Astrocyte (in vitro differentiated cells and primary cell): ENCODE measurements at regions not wholly inside any gene's neighbourhood (a gene's known extent, or its start where the extent isn't known, plus 50 kb on each side); places are given as distances from the start of the nearest gene placed in this dataset.
"Not testable (repeated sequence)": the region's sequence is repeated elsewhere in the genome, so short reads cannot be mapped to it uniquely, and the experiment has no call there.

Experiments used
- DNase-seq: peaks from one replicate; pipeline ENCODE4 v3.0.0-alpha.2; 2010; ENCODE audit warnings: low read depth
- FAIRE-seq: peaks from 2 replicates; lab custom pipeline; 2011; peaks lifted over from hg19 to GRCh38; lab: Jason Lieb, UNC
- H2AFZ ChIP-seq: 2 replicates; pipeline ENCODE4 v1.6.0; 2012; ENCODE audit warnings: low read depth, low read length, inconsistent platforms
- H3K27ac ChIP-seq: 2 replicates; pipeline ENCODE4 v1.5.1; 2011; ENCODE audit warnings: low read depth, low read length, inconsistent platforms
- H3K27me3 ChIP-seq: 2 replicates; pipeline ENCODE4 v1.6.0; 2011; ENCODE audit warnings: low read length, inconsistent platforms; ENCODE audit not compliant: insufficient read depth
- H3K36me3 ChIP-seq: 2 replicates; pipeline ENCODE4 v1.5.1; 2011; ENCODE audit warnings: low read length, inconsistent platforms; ENCODE audit not compliant: insufficient read depth
- H3K4me1 ChIP-seq: 2 replicates; pipeline ENCODE4 v1.5.1; 2011; ENCODE audit warnings: low read length, inconsistent platforms; ENCODE audit not compliant: insufficient read depth
- H3K4me2 ChIP-seq: 2 replicates; pipeline ENCODE4 v1.6.0; 2012; ENCODE audit warnings: low read length, inconsistent platforms
- H3K4me3 ChIP-seq: 2 replicates; pipeline ENCODE4 v1.5.1; 2011; ENCODE audit warnings: low read depth, mild to moderate bottlenecking, low read length, inconsistent platforms; ENCODE audit not compliant: insufficient read depth
- H3K79me2 ChIP-seq: 2 replicates; pipeline ENCODE4 v1.6.0; 2012; ENCODE audit warnings: mild to moderate bottlenecking, low read length, inconsistent platforms; ENCODE audit not compliant: insufficient read depth
- H3K9ac ChIP-seq: 2 replicates; pipeline ENCODE4 v1.6.0; 2012; ENCODE audit warnings: mild to moderate bottlenecking, low read length, inconsistent platforms
- H3K9me3 ChIP-seq: 2 replicates; pipeline ENCODE4 v1.5.1; 2012; ENCODE audit warnings: low read depth, mild to moderate bottlenecking, low read length, inconsistent platforms; ENCODE audit not compliant: insufficient read depth
- H4K20me1 ChIP-seq: 2 replicates; pipeline ENCODE4 v1.6.0; 2012; ENCODE audit warnings: low read length, inconsistent platforms; ENCODE audit not compliant: insufficient read depth
- H3K27ac Mint-ChIP-seq: one replicate; pipeline ENCODE4 v1.8.0; 2021; ENCODE audit warnings: mild to moderate bottlenecking, mixed read lengths; ENCODE audit not compliant: unreplicated experiment
- H3K27me3 Mint-ChIP-seq: one replicate; pipeline ENCODE4 v1.8.0; 2021; ENCODE audit warnings: low read depth, mixed read lengths; ENCODE audit not compliant: unreplicated experiment
- H3K36me3 Mint-ChIP-seq: one replicate; pipeline ENCODE4 v1.8.0; 2021; ENCODE audit warnings: low read depth, mixed read lengths; ENCODE audit not compliant: unreplicated experiment
- H3K4me1 Mint-ChIP-seq: one replicate; pipeline ENCODE4 v1.8.0; 2021; ENCODE audit warnings: low read depth, mixed read lengths; ENCODE audit not compliant: unreplicated experiment
- H3K4me3 Mint-ChIP-seq: one replicate; pipeline ENCODE4 v1.8.0; 2021; ENCODE audit warnings: mild to moderate bottlenecking, moderate library complexity, mixed read lengths; ENCODE audit not compliant: unreplicated experiment
- H3K9me3 Mint-ChIP-seq: one replicate; pipeline ENCODE4 v1.8.0; 2021; ENCODE audit warnings: mild to moderate bottlenecking, mixed read lengths; ENCODE audit not compliant: unreplicated experiment
- EZH2 ChIP-seq: IDR thresholded peaks from 2 replicates; pipeline ENCODE4 v1.6.1; 2012; ENCODE audit warnings: mild to moderate bottlenecking, low read length, inconsistent platforms; ENCODE audit not compliant: insufficient read depth
- TF ChIP-seq, protein P1 (sequence below): IDR thresholded peaks from 2 replicates; pipeline ENCODE4 v1.5.1; 2011; ENCODE audit warnings: low read depth, mild to moderate bottlenecking, inconsistent platforms, low read length, moderate library complexity; ENCODE audit not compliant: insufficient read depth

DNA sequence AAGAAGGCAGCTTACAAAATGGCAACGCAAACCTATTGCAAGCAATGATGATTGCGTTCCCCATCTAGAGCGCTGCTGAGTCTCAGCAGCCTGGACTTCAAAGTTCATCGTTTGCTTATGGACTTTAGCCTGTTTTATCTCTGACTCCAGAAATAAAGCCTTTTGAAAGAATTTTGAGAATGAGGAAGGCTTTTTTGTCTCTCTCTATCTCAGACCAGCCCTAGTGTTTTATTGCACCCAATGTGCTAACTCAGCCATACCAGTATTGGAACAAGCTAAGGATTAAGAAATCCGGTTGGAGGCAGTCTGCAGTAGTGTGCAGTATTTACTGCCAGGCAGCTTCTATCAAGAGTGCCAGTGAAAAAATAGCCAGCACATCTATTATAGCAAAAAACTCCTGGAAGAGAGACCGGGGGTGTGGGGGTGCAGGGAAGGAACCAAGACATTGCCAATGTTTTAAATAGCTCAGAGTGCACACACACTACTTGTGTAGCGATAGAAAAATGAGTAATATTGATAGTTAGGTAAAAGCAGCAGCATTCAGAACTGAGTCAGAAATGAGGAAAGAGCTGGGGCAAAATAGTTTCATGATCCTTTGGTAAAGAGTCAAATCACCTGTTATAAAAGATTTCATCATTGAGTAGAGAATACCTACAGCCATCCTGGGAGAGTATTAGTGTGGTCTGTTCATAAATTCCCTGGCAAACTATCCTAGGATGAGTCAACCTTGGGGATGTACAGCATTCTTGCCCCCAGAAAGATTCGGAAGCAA, 219.0 kb downstream of the ZNF608 start:
- Histone ChIP-seq H3K4me3 (no peak overlapping the region), H3K27me3 (no peaks in the 10 kb centered on the region), H3K27ac (no peak overlapping the region), H3K79me2 (no peaks in the 10 kb centered on the region), H3K9ac (no peak overlapping the region), H2AFZ (no peak overlapping the region), H3K4me2 (peak overlapping the region; percentile 8), H3K4me1 (no peaks in the 10 kb centered on the region), H3K36me3 (no peaks in the 10 kb centered on the region), H4K20me1 (no peaks in the 10 kb centered on the region), H3K9me3 (no peaks in the 10 kb centered on the region)
- H3K27me3 Mint-ChIP-seq, result peaks cover 3% of the 10 kb centered on the region
- H3K36me3 Mint-ChIP-seq, result no peaks in the 10 kb centered on the region
- peaks cover 9% of the 10 kb centered on the region for H3K9me3 Mint-ChIP-seq
- FAIRE-seq (no peak), DNase-seq (peak; percentile 72)
- TF ChIP-seq, protein P1, sequence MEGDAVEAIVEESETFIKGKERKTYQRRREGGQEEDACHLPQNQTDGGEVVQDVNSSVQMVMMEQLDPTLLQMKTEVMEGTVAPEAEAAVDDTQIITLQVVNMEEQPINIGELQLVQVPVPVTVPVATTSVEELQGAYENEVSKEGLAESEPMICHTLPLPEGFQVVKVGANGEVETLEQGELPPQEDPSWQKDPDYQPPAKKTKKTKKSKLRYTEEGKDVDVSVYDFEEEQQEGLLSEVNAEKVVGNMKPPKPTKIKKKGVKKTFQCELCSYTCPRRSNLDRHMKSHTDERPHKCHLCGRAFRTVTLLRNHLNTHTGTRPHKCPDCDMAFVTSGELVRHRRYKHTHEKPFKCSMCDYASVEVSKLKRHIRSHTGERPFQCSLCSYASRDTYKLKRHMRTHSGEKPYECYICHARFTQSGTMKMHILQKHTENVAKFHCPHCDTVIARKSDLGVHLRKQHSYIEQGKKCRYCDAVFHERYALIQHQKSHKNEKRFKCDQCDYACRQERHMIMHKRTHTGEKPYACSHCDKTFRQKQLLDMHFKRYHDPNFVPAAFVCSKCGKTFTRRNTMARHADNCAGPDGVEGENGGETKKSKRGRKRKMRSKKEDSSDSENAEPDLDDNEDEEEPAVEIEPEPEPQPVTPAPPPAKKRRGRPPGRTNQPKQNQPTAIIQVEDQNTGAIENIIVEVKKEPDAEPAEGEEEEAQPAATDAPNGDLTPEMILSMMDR, result no peak
- no peak for TF ChIP-seq EZH2
- no peak overlapping the region for H3K4me3 Mint-ChIP-seq
- peaks cover 19% of the 10 kb centered on the region for H3K4me1 Mint-ChIP-seq
- H3K27ac Mint-ChIP-seq, result no peak overlapping the region

DNA sequence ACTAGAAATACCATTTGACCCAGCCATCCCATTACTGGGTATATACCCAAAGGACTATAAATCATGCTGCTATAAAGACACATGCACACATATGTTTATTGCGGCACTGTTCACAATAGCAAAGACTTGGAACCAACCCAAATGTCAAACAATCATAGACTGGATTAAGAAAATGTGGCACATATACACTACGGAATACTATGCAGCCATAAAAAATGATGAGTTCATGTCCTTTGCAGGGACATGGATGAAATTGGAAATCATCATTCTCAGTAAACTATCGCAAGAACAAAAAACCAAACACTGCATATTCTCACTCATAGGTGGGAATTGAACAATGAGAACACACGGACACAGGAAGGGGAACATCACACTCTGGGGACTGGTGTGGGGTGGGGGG, 220.4 kb downstream of the ZNF608 start:
- peaks cover 19% of the 10 kb centered on the region for H3K4me1 Mint-ChIP-seq
- FAIRE-seq, result not testable (repeated sequence)

DNA sequence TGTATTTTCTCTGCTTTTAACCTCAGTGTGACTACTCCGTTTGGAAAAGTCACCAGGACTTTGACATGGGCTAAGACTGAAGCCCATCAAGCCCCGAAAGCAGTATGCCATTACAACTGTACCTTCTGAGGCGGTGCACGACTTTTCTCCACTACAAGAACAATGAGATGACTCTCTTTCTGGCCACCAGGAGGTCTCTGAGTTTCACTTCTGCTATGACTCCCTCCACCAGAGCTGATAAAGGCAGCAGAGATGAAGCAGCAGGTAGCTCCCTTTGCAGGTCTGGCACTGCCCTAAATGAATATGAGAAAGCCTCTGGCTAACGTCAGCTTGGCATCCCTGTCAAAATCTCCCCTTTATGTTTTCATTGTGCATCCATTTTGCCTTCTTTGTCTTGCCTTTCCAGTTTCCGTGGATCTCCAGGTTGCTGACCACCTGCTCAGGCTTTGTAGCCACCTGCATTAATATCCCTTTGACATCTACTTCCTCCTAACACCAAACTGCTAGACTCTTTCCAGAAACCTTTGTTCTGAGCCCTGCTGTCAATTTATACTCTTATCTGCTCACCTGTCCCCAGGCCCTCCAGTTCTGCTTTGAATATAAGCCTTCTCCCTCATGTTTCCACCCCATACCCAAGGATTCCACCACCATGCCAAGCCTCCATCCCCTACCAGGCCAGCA, 221.7 kb downstream of the ZNF608 start:
- no peak overlapping the region for H3K4me3 Mint-ChIP-seq
- Histone ChIP-seq H3K36me3 (no peaks in the 10 kb centered on the region), H3K4me2 (no peak overlapping the region), H3K9me3 (no peaks in the 10 kb centered on the region), H3K4me3 (no peak overlapping the region), H3K27ac (no peak overlapping the region), H3K79me2 (no peaks in the 10 kb centered on the region), H4K20me1 (no peaks in the 10 kb centered on the region), H3K9ac (no peak overlapping the region), H3K27me3 (no peaks in the 10 kb centered on the region), H2AFZ (no peak overlapping the region), H3K4me1 (no peaks in the 10 kb centered on the region)
- no peaks in the 10 kb centered on the region for H3K36me3 Mint-ChIP-seq
- no peak overlapping the region for H3K27ac Mint-ChIP-seq
- peaks cover 24% of the 10 kb centered on the region for H3K4me1 Mint-ChIP-seq
- H3K27me3 Mint-ChIP-seq, result peaks cover 2% of the 10 kb centered on the region
- DNase-seq (no peak), FAIRE-seq (no peak)
- peaks cover 6% of the 10 kb centered on the region for H3K9me3 Mint-ChIP-seq
- no peak for TF ChIP-seq EZH2
- TF ChIP-seq, protein P1, result no peak

More for the DNA sequence above, 220.4 kb downstream of the ZNF608 start:
- not testable (repeated sequence) for H2AFZ ChIP-seq, H3K27me3 Mint-ChIP-seq, H3K4me1 ChIP-seq, H3K36me3 Mint-ChIP-seq, H3K9me3 Mint-ChIP-seq, H3K27me3 ChIP-seq, H3K36me3 ChIP-seq, DNase-seq, H3K4me3 Mint-ChIP-seq, H3K9me3 ChIP-seq, H4K20me1 ChIP-seq, H3K9ac ChIP-seq, H3K4me2 ChIP-seq, H3K79me2 ChIP-seq, H3K4me3 ChIP-seq, H3K27ac ChIP-seq, H3K27ac Mint-ChIP-seq
